WI38 (cell line): ENCODE measurements at regions not wholly inside any gene's neighbourhood (a gene's known extent, or its start where the extent isn't known, plus 50 kb on each side); places are given as distances from the start of the nearest gene placed in this dataset.
"Not testable (repeated sequence)": the region's sequence is repeated elsewhere in the genome, so short reads cannot be mapped to it uniquely, and the experiment has no call there.

Experiments used
- H3K4me3 ChIP-seq: 2 replicates; pipeline ENCODE4 v1.5.1; 2011; ENCODE audit warnings: low read depth, mild to moderate bottlenecking, control low read depth, low read length
- TF ChIP-seq, protein P1 (sequence below): IDR thresholded peaks from 2 replicates; pipeline ENCODE4 v1.5.1; 2012; ENCODE audit warnings: low read depth, mild to moderate bottlenecking, control low read depth, low read length

DNA sequence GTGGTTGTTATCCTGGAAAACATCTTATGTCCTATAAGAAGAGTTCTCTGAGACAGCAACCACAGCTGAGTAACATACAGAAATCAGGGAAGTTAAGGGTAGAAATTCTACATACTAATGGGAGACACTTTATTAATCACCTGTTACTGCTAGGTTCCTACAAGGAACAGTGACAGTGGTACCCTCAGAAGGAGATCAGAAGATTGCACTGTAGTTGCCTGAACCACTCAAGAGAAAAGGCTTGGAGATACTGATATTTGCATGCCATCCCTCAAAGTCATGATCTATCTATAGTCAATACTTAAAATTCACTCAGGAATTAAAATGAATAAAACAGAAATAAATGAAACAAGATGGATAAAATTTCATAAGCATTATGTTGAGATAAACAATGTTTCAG is 136.0 kb downstream of the LMLN start:
- no peak overlapping the region for H3K4me3 ChIP-seq
- TF ChIP-seq, protein P1, sequence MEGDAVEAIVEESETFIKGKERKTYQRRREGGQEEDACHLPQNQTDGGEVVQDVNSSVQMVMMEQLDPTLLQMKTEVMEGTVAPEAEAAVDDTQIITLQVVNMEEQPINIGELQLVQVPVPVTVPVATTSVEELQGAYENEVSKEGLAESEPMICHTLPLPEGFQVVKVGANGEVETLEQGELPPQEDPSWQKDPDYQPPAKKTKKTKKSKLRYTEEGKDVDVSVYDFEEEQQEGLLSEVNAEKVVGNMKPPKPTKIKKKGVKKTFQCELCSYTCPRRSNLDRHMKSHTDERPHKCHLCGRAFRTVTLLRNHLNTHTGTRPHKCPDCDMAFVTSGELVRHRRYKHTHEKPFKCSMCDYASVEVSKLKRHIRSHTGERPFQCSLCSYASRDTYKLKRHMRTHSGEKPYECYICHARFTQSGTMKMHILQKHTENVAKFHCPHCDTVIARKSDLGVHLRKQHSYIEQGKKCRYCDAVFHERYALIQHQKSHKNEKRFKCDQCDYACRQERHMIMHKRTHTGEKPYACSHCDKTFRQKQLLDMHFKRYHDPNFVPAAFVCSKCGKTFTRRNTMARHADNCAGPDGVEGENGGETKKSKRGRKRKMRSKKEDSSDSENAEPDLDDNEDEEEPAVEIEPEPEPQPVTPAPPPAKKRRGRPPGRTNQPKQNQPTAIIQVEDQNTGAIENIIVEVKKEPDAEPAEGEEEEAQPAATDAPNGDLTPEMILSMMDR, result no peak

DNA sequence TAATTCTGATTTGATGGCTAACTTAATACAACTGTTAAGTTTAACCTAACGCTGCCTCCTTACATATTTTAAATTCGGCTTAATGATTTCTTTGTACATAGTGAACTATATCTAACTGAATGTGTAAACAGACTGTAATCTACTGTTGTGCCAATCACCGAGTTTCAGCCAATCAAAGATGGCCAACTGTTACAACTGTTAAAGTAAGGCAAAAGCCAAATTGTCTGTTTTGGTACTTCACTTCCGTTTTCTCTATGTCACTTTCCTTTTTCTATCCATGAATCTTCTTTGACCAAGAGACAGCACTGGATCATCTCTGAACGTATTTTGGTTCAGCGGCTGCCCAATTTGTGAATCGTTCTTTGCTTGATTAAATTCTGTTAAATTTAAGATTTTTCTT is 137.0 kb downstream of the LMLN start:
- H3K4me3 ChIP-seq, result no peak overlapping the region
- TF ChIP-seq, protein P1, result no peak

- not testable (repeated sequence) for H3K4me3 ChIP-seq
These were observed 138.7 kb downstream of the LMLN start for GRCh38 chr3:198098661-198099081.

DNA sequence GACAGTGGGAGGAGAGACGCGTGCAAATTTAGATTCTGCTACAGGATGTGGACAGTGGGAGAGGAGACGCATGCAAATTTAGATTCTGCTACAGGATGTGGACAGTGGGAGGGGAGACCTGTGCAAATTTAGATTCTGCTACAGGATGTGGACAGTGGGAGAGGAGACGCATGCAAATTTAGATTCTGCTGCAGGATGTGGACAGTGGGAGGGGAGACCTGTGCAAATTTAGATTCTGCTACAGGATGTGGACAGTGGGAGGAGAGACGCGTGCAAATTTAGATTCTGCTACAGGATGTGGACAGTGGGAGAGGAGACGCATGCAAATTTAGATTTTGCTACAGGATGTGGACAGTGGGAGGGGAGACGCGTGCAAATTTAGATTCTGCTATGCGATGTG is 143.1 kb downstream of the LMLN start:
- not testable (repeated sequence) for H3K4me3 ChIP-seq

- peak overlapping the region; percentile 50 for H3K4me3 ChIP-seq
- TF ChIP-seq, protein P1, result no peak
These were observed 146.2 kb downstream of the LMLN start for GRCh38 chr3:198106265-198106664.

DNA sequence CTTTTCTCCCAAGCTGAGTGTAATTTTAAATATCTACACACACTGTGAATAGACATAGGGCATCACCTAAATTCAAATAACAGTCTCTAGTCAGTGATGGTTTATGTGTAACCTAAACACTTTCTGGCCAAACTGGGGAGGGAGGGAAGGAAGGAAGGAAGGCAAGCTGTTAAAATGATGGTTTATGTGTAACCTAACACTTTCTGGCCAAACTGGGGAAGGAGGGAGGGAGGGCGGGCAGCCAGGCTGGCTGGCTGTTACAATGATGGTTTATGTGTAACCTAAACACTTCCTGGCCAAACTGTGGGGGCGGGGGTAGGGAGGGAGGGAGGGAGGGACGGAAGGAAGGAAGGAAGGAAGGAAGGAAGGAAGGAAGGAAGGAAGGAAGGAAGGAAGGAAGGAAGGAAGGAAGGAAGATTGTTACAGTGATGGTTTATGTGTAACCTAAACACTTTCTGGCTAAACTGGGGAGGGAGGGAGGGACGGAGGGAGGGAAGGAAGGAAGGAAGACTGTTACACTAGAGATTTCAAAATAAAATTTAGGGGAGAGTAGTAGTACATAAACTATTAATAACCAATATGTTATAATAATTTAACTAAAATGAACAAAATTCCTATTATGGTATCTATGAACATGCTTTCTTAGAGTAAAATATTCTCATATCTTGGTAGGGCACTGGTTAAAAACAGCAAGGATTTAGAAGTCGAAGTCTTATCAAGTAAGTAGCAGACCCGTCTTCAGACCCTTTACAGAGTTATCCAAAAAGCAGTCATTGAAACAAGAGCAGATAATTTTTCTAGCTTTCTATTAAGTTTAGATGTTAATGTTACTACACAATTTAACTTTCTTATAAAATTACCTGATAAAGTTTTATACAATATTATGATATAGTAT is 148.1 kb downstream of the LMLN start:
- no peak overlapping the region for H3K4me3 ChIP-seq
- TF ChIP-seq, protein P1, result no peak

GRCh38 chr3:198109883-198110282 is 149.9 kb downstream of the LMLN start:
- no peak overlapping the region for H3K4me3 ChIP-seq
- TF ChIP-seq, protein P1, result no peak

- no peak overlapping the region for H3K4me3 ChIP-seq
- TF ChIP-seq, protein P1, result no peak
These were observed 152.0 kb downstream of the LMLN start for GRCh38 chr3:198112031-198112430.
